HUES64 (cell line): ENCODE measurements at regions not wholly inside any gene's neighbourhood (a gene's known extent, or its start where the extent isn't known, plus 50 kb on each side); places are given as distances from the start of the nearest gene placed in this dataset.

ENCODE experiments used
- H3K27ac ChIP-seq: 2 replicates; pipeline ENCODE4 v1.7.0; 2013; ENCODE audit warnings: low read depth, low read length, inconsistent platforms
- H3K27me3 ChIP-seq: 2 replicates; pipeline ENCODE4 v1.6.1; 2013; ENCODE audit warnings: mild to moderate bottlenecking, low read length; ENCODE audit not compliant: insufficient read depth
- H3K36me3 ChIP-seq: 2 replicates; pipeline ENCODE4 v1.6.1; 2013; ENCODE audit warnings: mild to moderate bottlenecking, low read length; ENCODE audit not compliant: insufficient read depth
- H3K4me1 ChIP-seq: 2 replicates; pipeline ENCODE4 v1.6.1; 2013; ENCODE audit warnings: mild to moderate bottlenecking, low read length, moderate library complexity; ENCODE audit not compliant: insufficient read depth
- H3K4me3 ChIP-seq: 2 replicates; pipeline ENCODE4 v1.5.1; 2013; ENCODE audit warnings: mild to moderate bottlenecking, low read length, moderate library complexity
- H3K9ac ChIP-seq: 2 replicates; pipeline ENCODE4 v1.6.1; 2013; ENCODE audit warnings: mild to moderate bottlenecking, low read depth, low read length
- H3K9me3 ChIP-seq: 2 replicates; pipeline ENCODE4 v1.6.1; 2013; ENCODE audit warnings: low read depth, low read length; ENCODE audit not compliant: insufficient read depth
- WGBS: fragments of 150-250, 120-280 bp; methylation state at CpG from one replicate; pipeline ENCODE4 v1.1.7; 2013; ENCODE audit warnings: missing lambda C conversion rate; 5-methylcytosine and 5-hydroxymethylcytosine counted together

- H3K27ac ChIP-seq: no peak overlapping the region
- H3K27me3 ChIP-seq: peaks cover 52% of the 10 kb centered on the region
- H3K9ac ChIP-seq: no peak overlapping the region
- H3K36me3 ChIP-seq: no peaks in the 10 kb centered on the region
- H3K9me3 ChIP-seq: no peaks in the 10 kb centered on the region
- 92% methylated on average over 6 of the region's 6 CpGs for WGBS
- no peak overlapping the region for H3K4me3 ChIP-seq
- peaks cover 10% of the 10 kb centered on the region for H3K4me1 ChIP-seq
These were observed 135.8 kb downstream of the SPAG6 start for GRCh38 chr10:22481106-22481505.

GRCh38 chr10:22481687-22482539 is 136.6 kb downstream of the SPAG6 start:
- Histone ChIP-seq H3K27ac (no peak overlapping the region), H3K9me3 (no peaks in the 10 kb centered on the region), H3K36me3 (no peaks in the 10 kb centered on the region), H3K9ac (no peak overlapping the region), H3K27me3 (peaks cover 44% of the 10 kb centered on the region), H3K4me3 (no peak overlapping the region), H3K4me1 (peaks cover 10% of the 10 kb centered on the region)
- WGBS: 30% methylated on average over 4 of the region's 5 CpGs

- Histone ChIP-seq H3K4me1 (peaks cover 10% of the 10 kb centered on the region), H3K27me3 (peaks cover 32% of the 10 kb centered on the region), H3K9ac (no peak overlapping the region), H3K9me3 (no peaks in the 10 kb centered on the region), H3K27ac (no peak overlapping the region), H3K4me3 (no peak overlapping the region), H3K36me3 (no peaks in the 10 kb centered on the region)
- 100% methylated on average over 1 of the region's 1 CpG for WGBS
These were observed 137.8 kb downstream of the SPAG6 start for GRCh38 chr10:22483132-22483531.
